ENCODE measurements at regions not wholly inside any gene's neighbourhood (a gene's known extent, or its start where the extent isn't known, plus 50 kb on each side); places are given as distances from the start of the nearest gene placed in this dataset.
"Not testable (repeated sequence)": the region's sequence is repeated elsewhere in the genome, so short reads cannot be mapped to it uniquely, and the experiment has no call there.

DNA sequence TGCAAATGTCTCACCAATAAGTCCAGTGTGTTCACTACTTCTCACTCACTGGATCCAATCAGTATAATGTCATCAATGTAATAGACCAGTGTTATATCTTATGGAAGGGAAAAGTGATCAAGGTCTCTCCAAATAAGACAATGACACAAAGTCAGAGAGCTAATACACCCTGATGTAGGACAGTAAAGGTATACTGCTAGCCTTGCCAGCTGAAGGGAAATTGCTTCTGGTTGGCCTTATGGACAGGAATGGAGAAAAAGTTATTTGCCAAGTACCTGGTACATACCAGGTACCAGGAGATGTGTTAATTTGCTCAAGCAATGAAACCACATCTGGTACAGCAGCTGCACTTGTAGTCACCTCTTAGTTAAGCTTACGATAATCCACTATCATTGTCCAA is 141.0 kb downstream of the LTN1 start:
- Mint-ChIP-seq H3K4me1 (peaks cover 15% of the 10 kb centered on the region; the same call in 2 of the 3 replicates), H3K27me3 (ENCODE audit: insufficient read depth, low read depth, poor library complexity) (no peaks in the 10 kb centered on the region), H3K27ac (no peak overlapping the region), H3K4me3 (no peak overlapping the region), H3K9me3 (no peaks in the 10 kb centered on the region), H3K36me3 (ENCODE audit: low read depth) (no peaks in the 10 kb centered on the region)
- TF ChIP-seq ZNF114 (CRISPR knock-in tag; IDR thresholded peaks at IDR 0.05) (no peak), EZH2phosphoT487 (IDR thresholded peaks at IDR 0.05; ENCODE audit: unreplicated experiment) (no peak), POLR2AphosphoS5 (IDR thresholded peaks at IDR 0.05; ENCODE audit: low read depth) (no peak)
- TF ChIP-seq, protein P1, sequence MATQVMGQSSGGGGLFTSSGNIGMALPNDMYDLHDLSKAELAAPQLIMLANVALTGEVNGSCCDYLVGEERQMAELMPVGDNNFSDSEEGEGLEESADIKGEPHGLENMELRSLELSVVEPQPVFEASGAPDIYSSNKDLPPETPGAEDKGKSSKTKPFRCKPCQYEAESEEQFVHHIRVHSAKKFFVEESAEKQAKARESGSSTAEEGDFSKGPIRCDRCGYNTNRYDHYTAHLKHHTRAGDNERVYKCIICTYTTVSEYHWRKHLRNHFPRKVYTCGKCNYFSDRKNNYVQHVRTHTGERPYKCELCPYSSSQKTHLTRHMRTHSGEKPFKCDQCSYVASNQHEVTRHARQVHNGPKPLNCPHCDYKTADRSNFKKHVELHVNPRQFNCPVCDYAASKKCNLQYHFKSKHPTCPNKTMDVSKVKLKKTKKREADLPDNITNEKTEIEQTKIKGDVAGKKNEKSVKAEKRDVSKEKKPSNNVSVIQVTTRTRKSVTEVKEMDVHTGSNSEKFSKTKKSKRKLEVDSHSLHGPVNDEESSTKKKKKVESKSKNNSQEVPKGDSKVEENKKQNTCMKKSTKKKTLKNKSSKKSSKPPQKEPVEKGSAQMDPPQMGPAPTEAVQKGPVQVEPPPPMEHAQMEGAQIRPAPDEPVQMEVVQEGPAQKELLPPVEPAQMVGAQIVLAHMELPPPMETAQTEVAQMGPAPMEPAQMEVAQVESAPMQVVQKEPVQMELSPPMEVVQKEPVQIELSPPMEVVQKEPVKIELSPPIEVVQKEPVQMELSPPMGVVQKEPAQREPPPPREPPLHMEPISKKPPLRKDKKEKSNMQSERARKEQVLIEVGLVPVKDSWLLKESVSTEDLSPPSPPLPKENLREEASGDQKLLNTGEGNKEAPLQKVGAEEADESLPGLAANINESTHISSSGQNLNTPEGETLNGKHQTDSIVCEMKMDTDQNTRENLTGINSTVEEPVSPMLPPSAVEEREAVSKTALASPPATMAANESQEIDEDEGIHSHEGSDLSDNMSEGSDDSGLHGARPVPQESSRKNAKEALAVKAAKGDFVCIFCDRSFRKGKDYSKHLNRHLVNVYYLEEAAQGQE (IDR thresholded peaks at IDR 0.05; ENCODE audit: unreplicated experiment): no peak
- peaks cover 6% of the 10 kb centered on the region; the same call in 1 of the 2 replicates for H3K9me2 ChIP-seq (ENCODE audit: insufficient read depth)
- H3K4me1 ChIP-seq (ENCODE audit: insufficient read depth): peaks cover 4% of the 10 kb centered on the region; the same call in 1 of the 2 replicates
- no peaks in the 10 kb centered on the region for H3K36me3 ChIP-seq (ENCODE audit: insufficient read depth)
- H4K20me1 ChIP-seq (replicated peaks; ENCODE audit: insufficient read depth): no peaks in the 10 kb centered on the region
- H2AFZ ChIP-seq: no peak overlapping the region
- no peaks in the 10 kb centered on the region for H3K27me3 ChIP-seq (ENCODE audit: insufficient read depth)
- no peak for ATAC-seq
- H3K79me2 ChIP-seq (replicated peaks; ENCODE audit: insufficient read depth): no peaks in the 10 kb centered on the region
- DNase-seq (ENCODE audit: low spot score): no peak
- H3K4me2 ChIP-seq: no peak overlapping the region
- no peak overlapping the region for H3K27ac ChIP-seq (ENCODE audit: low read depth)
- no peaks in the 10 kb centered on the region for H3F3A ChIP-seq (replicated peaks; ENCODE audit: low read depth)
- H3K4me3 ChIP-seq: no peak overlapping the region

DNA sequence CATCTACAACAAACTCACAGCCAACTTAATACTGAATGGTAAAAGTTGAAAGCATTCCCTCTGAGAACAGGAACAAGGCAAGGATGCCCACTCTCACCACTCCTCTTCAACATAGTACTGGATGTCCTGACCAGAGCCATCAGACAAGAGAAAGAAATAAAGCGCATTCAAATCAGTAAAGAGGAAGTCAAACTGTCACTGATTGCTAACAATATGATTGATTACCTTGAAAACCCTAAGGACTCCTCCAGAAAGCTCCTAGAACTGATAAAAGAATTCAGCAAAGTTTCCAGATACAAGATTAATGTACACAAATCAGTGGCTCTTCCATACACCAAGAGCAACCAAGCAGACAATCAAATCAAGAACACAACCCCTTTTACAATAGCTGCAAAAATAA is 153.4 kb downstream of the LTN1 start:
- not testable (repeated sequence) for H3K4me3 Mint-ChIP-seq; H3K36me3 ChIP-seq (ENCODE audit: insufficient read depth); H3K9me2 ChIP-seq (ENCODE audit: insufficient read depth); H3K27me3 Mint-ChIP-seq (ENCODE audit: insufficient read depth, low read depth, poor library complexity); ATAC-seq; H2AFZ ChIP-seq; H3K36me3 Mint-ChIP-seq (ENCODE audit: low read depth); H3F3A ChIP-seq (replicated peaks; ENCODE audit: low read depth); H3K4me1 ChIP-seq (ENCODE audit: insufficient read depth); DNase-seq (ENCODE audit: low spot score); H3K4me2 ChIP-seq; H3K4me3 ChIP-seq; H3K27me3 ChIP-seq (ENCODE audit: insufficient read depth); H3K27ac ChIP-seq (ENCODE audit: low read depth); H3K9me3 Mint-ChIP-seq; H4K20me1 ChIP-seq (replicated peaks; ENCODE audit: insufficient read depth); H3K27ac Mint-ChIP-seq; H3K79me2 ChIP-seq (replicated peaks; ENCODE audit: insufficient read depth)
- H3K4me1 Mint-ChIP-seq: peaks cover 12% of the 10 kb centered on the region

DNA sequence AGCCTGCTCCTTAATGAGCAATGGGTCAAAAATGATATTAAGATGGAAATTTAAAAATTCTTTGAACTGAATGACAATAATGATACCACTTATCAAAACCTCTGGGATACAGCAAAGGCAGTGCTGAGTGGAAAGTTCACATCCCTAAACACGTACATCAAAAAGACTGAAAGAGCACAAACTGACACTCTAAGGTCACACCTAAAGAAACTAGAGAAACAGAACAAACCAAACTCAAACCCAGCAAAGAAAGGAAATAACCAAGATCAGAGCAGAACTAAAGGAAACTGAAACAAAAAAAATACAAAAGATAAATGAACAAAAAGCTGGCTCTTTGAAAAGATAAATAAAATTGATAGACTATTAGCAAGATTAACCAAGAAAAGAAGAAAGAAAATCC is 155.3 kb downstream of the LTN1 start:
- not testable (repeated sequence) for H3K27ac Mint-ChIP-seq; H3K4me1 ChIP-seq (ENCODE audit: insufficient read depth); ATAC-seq; H3K27me3 Mint-ChIP-seq (ENCODE audit: insufficient read depth, low read depth, poor library complexity); H3K9me3 Mint-ChIP-seq; DNase-seq (ENCODE audit: low spot score); H3K79me2 ChIP-seq (replicated peaks; ENCODE audit: insufficient read depth); H3K36me3 ChIP-seq (ENCODE audit: insufficient read depth); H3K27ac ChIP-seq (ENCODE audit: low read depth); H3K9me2 ChIP-seq (ENCODE audit: insufficient read depth); H3F3A ChIP-seq (replicated peaks; ENCODE audit: low read depth); H3K27me3 ChIP-seq (ENCODE audit: insufficient read depth); H3K4me3 Mint-ChIP-seq; H3K4me2 ChIP-seq; H2AFZ ChIP-seq; H3K36me3 Mint-ChIP-seq (ENCODE audit: low read depth); H3K4me3 ChIP-seq; H4K20me1 ChIP-seq (replicated peaks; ENCODE audit: insufficient read depth)
- H3K4me1 Mint-ChIP-seq: peaks cover 16% of the 10 kb centered on the region

DNA sequence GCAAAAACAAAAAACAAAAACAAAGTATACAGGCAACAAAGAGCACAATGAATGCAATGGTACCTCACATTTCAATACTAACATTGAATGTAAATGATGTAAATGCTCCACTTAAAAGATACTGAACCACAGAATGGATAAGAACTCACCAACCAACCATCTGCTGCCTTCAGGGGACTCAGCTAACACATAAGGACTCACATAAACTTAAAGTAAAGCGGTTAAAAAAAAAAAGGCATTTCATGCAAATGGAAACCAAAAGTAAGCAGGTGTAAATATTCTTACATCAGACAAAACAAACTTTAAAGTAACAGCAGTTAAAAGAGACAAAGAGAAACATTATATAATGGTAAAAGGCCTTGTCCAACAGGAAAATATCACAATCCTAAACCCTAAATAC is 156.1 kb downstream of the LTN1 start:
- not testable (repeated sequence) for H3K27me3 ChIP-seq (ENCODE audit: insufficient read depth); H3K79me2 ChIP-seq (replicated peaks; ENCODE audit: insufficient read depth); H3K36me3 ChIP-seq (ENCODE audit: insufficient read depth); H3K27ac ChIP-seq (ENCODE audit: low read depth); H3K9me3 Mint-ChIP-seq; H3K4me3 Mint-ChIP-seq; H2AFZ ChIP-seq; ATAC-seq; H3K36me3 Mint-ChIP-seq (ENCODE audit: low read depth); DNase-seq (ENCODE audit: low spot score); H3F3A ChIP-seq (replicated peaks; ENCODE audit: low read depth); H3K4me2 ChIP-seq; H3K27ac Mint-ChIP-seq; H3K27me3 Mint-ChIP-seq (ENCODE audit: insufficient read depth, low read depth, poor library complexity); H3K9me2 ChIP-seq (ENCODE audit: insufficient read depth); H4K20me1 ChIP-seq (replicated peaks; ENCODE audit: insufficient read depth); H3K4me1 ChIP-seq (ENCODE audit: insufficient read depth); H3K4me3 ChIP-seq
- peaks cover 16% of the 10 kb centered on the region for H3K4me1 Mint-ChIP-seq

Measured in GM23338 (cell line).